Sigmoid colon (tissue), 4 donors: ENCODE measurements at regions not wholly inside any gene's neighbourhood (a gene's known extent, or its start where the extent isn't known, plus 50 kb on each side); places are given as distances from the start of the nearest gene placed in this dataset.
"Not testable (repeated sequence)": the region's sequence is repeated elsewhere in the genome, so short reads cannot be mapped to it uniquely, and the experiment has no call there.

Experiments used
- EP300 ChIP-seq, 4 donors: sonication (generic); formaldehyde crosslinking; IDR thresholded peaks; one replicate each; pipeline ENCODE4 v1.6.1; 2017; ENCODE audit warnings: antibody characterized with exemption in 4 of 4
- POLR2A ChIP-seq, 2 donors: fragments of 450-650 bp; IDR thresholded peaks; one replicate each; pipeline ENCODE4 v1.6.1; 2016; ENCODE audit warnings: antibody characterized with exemption in 2 of 2, mild to moderate bottlenecking in 2 of 2, moderate library complexity in 2 of 2
- POLR2AphosphoS5 ChIP-seq, 4 donors: sonication (generic); formaldehyde crosslinking; IDR thresholded peaks; one replicate each; pipeline ENCODE4 v1.6.1; 2017; ENCODE audit warnings: antibody characterized with exemption in 4 of 4
- TF ChIP-seq, protein P1 (sequence below), 4 experiments: fragments of 450-650 bp in 3 of 4; fragments of 200-600 bp in 1 of 4; IDR thresholded peaks; one replicate each; pipeline ENCODE4 v1.5.1; 2016 to 2019; ENCODE audit warnings: antibody characterized with exemption in 4 of 4, mild to moderate bottlenecking in 3 of 4, moderate library complexity in 2 of 4

DNA sequence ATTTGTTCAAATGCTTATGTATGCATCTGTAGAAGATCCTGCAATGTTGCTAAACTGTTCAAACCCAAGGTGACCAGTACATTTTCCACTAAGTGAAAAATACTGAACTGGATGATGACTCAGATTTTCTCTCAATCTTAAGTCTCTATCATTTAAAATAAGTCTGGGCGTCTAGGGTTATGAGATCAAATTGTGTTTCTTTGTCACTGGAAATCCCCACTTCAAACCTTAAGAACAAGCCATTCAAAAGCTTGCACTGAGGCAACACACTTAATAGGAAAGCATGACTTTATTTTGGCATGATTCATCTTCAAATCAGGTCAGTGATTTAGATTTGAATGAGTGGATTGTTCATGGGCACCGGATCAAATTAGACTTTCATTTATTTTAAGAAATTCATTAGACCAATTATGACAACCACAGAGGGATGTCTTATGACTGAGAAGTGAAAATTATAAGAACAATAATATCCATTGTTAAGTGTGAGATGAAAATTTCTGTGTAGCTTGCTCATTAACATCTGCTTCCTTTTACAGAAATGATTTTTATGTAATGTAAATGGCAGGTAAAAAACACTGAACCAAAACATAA lies 203.6 kb downstream of the ANKRD30BL start:
- not testable (repeated sequence) for TF ChIP-seq POLR2A, POLR2AphosphoS5, EP300 (IDR thresholded peaks at IDR 0.05)
- TF ChIP-seq, protein P1, sequence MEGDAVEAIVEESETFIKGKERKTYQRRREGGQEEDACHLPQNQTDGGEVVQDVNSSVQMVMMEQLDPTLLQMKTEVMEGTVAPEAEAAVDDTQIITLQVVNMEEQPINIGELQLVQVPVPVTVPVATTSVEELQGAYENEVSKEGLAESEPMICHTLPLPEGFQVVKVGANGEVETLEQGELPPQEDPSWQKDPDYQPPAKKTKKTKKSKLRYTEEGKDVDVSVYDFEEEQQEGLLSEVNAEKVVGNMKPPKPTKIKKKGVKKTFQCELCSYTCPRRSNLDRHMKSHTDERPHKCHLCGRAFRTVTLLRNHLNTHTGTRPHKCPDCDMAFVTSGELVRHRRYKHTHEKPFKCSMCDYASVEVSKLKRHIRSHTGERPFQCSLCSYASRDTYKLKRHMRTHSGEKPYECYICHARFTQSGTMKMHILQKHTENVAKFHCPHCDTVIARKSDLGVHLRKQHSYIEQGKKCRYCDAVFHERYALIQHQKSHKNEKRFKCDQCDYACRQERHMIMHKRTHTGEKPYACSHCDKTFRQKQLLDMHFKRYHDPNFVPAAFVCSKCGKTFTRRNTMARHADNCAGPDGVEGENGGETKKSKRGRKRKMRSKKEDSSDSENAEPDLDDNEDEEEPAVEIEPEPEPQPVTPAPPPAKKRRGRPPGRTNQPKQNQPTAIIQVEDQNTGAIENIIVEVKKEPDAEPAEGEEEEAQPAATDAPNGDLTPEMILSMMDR (IDR thresholded peaks at IDR 0.05) = not testable (repeated sequence)
